ENCODE measurements at regions not wholly inside any gene's neighbourhood (a gene's known extent, or its start where the extent isn't known, plus 50 kb on each side); places are given as distances from the start of the nearest gene placed in this dataset.

DNA sequence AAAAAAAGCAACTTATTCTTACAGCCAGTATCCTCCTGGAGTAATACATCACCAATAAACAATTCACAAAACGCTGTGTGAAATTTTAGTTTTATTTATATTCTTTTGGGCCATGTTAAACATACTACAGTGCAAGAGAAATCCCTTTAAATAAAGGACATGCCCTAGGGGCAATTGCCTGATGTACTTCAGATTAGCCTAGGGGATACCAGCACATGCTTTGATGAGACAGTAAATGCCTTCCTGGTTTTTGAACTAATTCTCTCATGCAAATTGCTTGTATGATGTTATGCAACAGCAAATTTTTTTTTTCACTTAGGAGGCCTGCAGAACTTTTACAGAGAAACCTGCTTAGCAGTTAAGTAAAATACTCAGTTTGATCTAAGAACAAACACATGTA lies 711.9 kb upstream of the FRG1 start:
- TF ChIP-seq, protein P1, sequence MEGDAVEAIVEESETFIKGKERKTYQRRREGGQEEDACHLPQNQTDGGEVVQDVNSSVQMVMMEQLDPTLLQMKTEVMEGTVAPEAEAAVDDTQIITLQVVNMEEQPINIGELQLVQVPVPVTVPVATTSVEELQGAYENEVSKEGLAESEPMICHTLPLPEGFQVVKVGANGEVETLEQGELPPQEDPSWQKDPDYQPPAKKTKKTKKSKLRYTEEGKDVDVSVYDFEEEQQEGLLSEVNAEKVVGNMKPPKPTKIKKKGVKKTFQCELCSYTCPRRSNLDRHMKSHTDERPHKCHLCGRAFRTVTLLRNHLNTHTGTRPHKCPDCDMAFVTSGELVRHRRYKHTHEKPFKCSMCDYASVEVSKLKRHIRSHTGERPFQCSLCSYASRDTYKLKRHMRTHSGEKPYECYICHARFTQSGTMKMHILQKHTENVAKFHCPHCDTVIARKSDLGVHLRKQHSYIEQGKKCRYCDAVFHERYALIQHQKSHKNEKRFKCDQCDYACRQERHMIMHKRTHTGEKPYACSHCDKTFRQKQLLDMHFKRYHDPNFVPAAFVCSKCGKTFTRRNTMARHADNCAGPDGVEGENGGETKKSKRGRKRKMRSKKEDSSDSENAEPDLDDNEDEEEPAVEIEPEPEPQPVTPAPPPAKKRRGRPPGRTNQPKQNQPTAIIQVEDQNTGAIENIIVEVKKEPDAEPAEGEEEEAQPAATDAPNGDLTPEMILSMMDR (IDR thresholded peaks at IDR 0.05) = no peak
- TF ChIP-seq POLR2A (IDR thresholded peaks at IDR 0.05) = no peak
- TF ChIP-seq POLR2AphosphoS5 (IDR thresholded peaks at IDR 0.05; ENCODE audit: insufficient read depth in 1 of 2, low read depth in 1 of 2) = no peak
